ENCODE measurements at regions not wholly inside any gene's neighbourhood (a gene's known extent, or its start where the extent isn't known, plus 50 kb on each side); places are given as distances from the start of the nearest gene placed in this dataset.

DNA sequence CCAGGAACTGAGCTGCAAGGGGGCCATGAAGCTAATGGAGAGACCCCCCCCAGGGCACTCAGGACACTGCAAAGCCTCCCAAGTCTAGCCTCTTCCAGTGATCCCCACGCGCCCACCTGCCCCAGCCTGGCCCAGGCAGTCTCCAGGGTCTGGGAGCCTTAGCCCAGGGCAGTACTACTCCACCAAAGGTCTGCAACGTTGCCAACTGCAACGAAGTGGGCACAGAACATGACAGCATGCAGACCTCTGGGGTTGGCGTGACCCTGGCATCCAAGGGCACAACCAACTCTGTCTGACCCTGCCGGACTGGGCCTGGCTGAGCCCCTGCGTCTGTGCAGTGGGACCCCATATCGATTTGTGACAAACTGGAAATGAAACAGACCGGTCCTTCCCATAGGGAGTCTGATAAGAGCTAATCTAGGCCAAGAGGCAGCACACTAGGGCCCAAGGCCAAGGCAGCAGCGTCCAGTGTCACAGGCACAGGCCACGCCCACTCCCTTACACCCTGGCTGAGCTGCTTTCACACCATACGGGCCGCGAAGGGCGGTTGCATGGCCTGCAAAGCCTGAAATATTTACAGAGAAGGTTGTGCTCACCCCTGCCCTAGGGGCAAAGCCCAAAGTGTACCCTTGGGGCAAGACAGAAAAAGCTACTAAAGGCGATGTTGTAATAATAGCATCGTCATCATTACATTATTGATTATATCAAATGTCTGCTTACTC is 76.7 kb downstream of the NCOR2 start:
- no peak for FAIRE-seq
- no peak for DNase-seq (ENCODE audit: insufficient read length, low spot score)

- FAIRE-seq (no peak), DNase-seq (ENCODE audit: insufficient read length, low spot score) (no peak)
These were observed 77.4 kb downstream of the NCOR2 start for GRCh38 chr12:124489915-124490583.

- FAIRE-seq, result no peak
- no peak for DNase-seq (ENCODE audit: insufficient read length, low spot score)
These were observed 78.2 kb downstream of the NCOR2 start for GRCh38 chr12:124489220-124489619.

GRCh38 chr12:124488520-124488919 is 78.9 kb downstream of the NCOR2 start:
- DNase-seq (ENCODE audit: insufficient read length, low spot score) (no peak), FAIRE-seq (no peak)

DNA sequence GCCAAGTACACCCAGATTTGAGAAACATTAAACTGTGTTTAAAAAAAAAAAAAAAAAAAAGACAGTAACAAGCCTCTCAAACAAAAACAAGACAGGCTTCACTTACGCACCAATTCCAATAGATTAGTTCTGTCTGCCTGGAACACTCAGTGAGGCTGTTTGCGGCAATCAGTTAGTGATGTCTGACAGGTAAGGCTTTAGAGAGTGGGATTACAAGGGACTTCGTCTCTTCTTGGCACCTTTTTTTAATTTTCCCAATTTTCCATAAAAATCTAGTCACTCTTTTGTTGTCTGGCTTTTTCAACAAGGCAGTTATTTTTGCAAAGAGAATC is 79.6 kb downstream of the NCOR2 start:
- DNase-seq (ENCODE audit: insufficient read length, low spot score), result no peak
- FAIRE-seq, result no peak

- DNase-seq (ENCODE audit: insufficient read length, low spot score) (no peak), FAIRE-seq (no peak)
These were observed 80.2 kb downstream of the NCOR2 start for GRCh38 chr12:124487066-124487833.

GRCh38 chr12:124486346-124486963 is 81.0 kb downstream of the NCOR2 start:
- no peak for DNase-seq (ENCODE audit: insufficient read length, low spot score)
- FAIRE-seq, result no peak

GRCh38 chr12:124485371-124485770 is 82.0 kb downstream of the NCOR2 start:
- no peak for DNase-seq (ENCODE audit: insufficient read length, low spot score)
- FAIRE-seq, result no peak

GRCh38 chr12:124484526-124484953 is 82.9 kb downstream of the NCOR2 start:
- DNase-seq (ENCODE audit: insufficient read length, low spot score) (no peak), FAIRE-seq (peak; percentile 57)

- FAIRE-seq (no peak), DNase-seq (ENCODE audit: insufficient read length, low spot score) (no peak)
These were observed 83.3 kb downstream of the NCOR2 start for GRCh38 chr12:124484067-124484466.

- no peak for DNase-seq (ENCODE audit: insufficient read length, low spot score)
These were observed 84.3 kb downstream of the NCOR2 start for GRCh38 chr12:124482901-124483799.

DNA sequence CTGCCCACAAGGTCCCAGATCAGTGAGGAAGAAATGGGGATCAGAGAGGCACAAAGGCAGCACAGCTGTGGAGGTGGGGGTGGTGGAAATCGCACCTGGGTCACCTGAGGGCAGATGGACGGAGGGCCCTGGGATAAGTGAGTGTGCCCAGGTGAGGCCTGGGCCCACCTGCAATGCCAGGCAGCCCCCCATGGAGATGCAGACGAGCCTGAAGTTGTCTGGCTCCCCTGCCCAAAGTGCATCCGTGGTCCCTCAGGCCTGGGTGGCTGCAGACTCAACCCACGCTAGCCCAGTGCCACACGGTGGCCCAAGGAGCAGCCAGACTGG is 84.9 kb downstream of the NCOR2 start:
- no peak for FAIRE-seq
- no peak for DNase-seq (ENCODE audit: insufficient read length, low spot score)

More at GRCh38 chr12:124482901-124483799, 84.3 kb downstream of the NCOR2 start:
- FAIRE-seq, result no peak

GRCh38 chr12:124481772-124482566 is 85.4 kb downstream of the NCOR2 start:
- FAIRE-seq (peak; percentile 61), DNase-seq (ENCODE audit: insufficient read length, low spot score) (peak; percentile 73)

GRCh38 chr12:124481257-124481750 is 86.1 kb downstream of the NCOR2 start:
- DNase-seq (ENCODE audit: insufficient read length, low spot score), result no peak
- FAIRE-seq, result peak; percentile 57

DNA sequence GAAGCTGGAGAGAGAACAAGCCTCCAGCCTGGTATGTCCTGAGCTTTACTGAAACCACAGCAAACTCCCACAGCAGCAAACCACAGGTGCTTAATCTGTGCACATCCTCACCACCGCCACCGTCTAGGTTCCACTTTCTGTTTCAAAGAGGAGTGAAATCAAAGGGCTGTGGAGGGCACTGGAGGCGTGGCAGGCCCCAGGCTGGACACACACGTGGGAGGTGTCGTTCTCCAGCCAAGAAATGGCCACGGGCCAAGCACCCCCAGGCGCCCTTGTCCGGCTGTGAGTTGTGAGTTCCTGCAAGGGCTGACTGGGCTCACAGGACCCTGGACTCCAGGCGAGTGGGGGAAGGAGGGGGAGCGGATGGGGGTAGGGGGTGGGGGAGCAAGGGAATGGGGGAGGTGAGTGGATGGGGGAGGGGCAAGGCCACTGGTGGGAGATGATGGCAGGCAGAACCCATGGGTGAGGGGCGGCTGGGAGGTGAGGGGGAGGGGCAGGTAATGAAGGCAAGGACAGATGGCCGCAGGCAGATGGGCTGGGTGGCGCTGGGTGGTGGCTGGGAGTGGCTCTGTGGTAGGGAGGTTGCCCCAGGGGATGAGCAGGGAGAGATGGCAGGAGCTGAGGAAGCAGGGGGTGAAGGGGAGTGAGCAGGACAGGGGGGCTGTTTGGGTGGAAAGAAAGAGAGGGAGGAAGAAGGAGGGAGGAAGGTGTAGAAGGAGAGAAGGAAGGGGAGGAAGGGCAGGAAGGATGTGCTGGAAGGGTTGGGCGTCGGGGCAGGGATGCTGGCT is 86.7 kb downstream of the NCOR2 start:
- DNase-seq (ENCODE audit: insufficient read length, low spot score) (peak; percentile 88), FAIRE-seq (peak; percentile 99)

GRCh38 chr12:124479680-124480468 is 87.5 kb downstream of the NCOR2 start:
- FAIRE-seq (no peak), DNase-seq (ENCODE audit: insufficient read length, low spot score) (no peak)

DNA sequence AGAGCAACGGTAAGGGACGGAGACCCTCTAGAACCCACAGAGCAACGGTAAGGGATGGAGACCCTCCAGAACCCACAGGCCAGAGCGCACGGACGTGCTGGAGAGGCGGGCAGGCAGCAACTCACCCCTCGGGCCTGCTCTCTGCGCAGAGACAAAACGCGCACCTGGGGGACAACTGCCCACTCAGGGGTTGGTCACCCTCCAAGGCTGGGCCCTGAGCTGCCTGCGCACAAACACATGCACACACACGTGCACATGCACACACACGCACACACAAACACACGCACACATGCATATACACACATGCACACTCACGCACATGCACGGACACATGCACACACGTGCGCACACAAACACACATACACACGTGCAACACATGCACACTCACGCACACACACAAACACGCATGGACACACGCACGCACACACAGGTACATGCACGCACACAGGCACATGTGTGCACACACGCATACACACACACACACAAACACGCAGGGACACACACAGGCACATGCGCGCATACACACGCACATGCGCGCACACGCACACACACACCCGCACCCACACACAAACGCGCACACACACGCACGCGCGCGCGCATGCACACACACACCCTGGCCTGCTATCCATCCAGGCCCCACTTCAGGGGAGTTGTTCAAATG is 88.3 kb downstream of the NCOR2 start:
- DNase-seq (ENCODE audit: insufficient read length, low spot score) (no peak), FAIRE-seq (no peak)

Data from GM19239 (cell line).